OCI-M1 (cell line): ENCODE measurements at regions not wholly inside any gene's neighbourhood (a gene's known extent, or its start where the extent isn't known, plus 50 kb on each side); places are given as distances from the start of the nearest gene placed in this dataset.

ENCODE experiments used
- DNase-seq: peaks from one replicate; lab custom pipeline; 2025; lab: John Stamatoyannopoulos, UW

DNA sequence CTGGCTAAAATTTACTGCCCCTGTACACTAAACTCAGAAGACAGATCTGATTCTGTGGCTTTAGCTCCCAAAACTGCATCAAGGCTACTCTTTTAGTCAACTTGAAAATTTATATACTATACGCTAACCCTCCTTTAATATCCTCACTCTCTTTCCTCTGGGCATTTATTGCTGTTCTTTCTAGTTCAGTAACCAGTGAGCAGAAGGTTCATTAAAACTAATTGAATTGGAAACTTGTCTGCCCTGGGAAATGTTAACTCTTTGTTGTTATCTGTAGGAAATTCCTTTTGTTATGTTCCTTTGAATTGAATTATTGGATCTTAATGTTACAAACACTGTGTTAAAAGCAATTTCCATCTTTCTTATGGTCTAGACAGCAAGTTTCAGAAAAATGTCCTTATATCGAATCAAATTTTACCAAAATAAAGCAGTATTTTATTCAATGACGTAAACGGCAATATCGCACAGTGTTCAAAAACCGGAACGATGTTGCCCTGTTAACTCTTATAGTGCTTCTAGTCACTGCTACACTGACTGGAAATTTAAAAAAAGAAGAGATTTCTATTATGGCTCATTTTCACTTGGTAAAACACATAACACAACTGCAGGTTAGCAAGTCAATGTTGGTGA is 168.3 kb downstream of the NR4A2 start:
- DNase-seq, result no peak

DNA sequence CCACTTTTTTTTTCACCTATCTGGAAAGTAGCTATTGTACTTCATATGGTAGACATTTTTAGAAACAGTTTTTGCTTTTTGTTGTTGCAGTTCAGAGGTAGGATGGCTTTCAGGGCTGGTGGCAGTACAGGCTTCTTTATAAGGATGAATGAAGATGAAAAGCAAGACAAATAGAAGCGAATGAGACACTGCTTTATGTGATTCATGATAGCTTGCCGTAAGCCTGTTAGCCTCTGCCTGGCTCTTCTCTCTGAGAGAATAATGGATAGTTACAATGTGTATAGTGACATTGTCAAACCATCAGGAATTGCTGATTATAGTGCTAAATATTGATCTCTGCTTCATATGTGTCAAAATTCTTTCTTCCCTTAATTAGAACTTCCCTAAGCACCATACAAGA is 173.7 kb downstream of the NR4A2 start:
- no peak for DNase-seq

GRCh38 chr2:156157670-156158069 is 174.9 kb downstream of the NR4A2 start:
- DNase-seq, result peak; percentile 14

GRCh38 chr2:156156580-156156979 is 175.9 kb downstream of the NR4A2 start:
- peak; percentile 8 for DNase-seq

- DNase-seq, result no peak
Observed at GRCh38 chr2:156155319-156155718, 177.2 kb downstream of the NR4A2 start.

- no peak for DNase-seq
Observed at GRCh38 chr2:156151351-156151750, 181.2 kb downstream of the NR4A2 start.

DNA sequence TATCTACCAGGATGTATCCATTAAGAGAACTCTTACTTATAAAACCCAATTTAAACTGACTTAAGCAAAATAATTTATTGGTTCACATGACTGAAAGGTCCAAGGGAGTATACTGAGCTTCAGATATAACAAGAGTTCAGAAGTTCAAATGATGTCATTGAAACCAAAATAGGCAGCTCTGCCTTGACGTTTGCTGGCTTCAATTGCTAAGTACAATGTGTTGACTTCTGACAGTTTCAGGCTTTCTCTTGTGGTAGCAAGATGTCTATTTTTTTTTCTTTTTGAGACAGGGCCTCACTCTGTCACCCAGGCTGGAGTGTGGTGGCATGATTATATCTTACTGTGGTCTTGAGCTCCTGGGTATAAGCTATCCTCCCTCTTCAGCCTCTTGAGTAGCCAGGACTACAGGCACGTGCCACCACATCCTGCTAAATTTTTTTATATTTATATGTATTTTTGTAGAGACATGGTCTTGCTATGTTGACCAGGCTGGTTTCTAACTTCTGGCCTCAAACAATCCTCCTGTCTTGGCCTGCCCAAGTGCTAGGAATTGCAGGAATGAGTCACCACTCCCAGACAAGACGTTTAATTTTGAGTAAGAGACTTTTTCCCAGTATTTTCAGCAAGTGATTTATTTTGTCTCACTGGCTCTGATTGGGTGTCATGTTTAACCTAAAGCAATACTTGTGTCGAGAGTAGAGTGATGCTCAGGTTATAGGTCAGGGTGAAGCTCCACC is 184.8 kb downstream of the NR4A2 start:
- peak; percentile 57 for DNase-seq

DNA sequence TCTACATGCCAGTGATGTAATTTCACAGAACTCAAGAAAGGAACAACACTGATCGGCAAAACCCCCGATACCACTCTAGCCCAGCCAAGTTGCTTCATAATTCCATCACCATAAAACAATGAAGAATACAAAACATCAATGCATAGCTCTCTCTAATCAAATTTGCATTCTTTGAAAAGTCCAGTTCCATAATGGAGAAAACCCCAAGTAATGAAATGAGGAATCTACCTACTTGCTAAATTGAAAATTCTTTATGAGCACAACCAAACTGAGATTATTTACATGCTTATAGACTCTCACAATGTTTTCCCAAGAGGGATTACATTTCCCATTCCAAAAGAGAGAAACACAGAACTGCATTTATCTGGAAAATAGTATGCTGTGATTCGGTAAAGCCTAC is 186.5 kb downstream of the NR4A2 start:
- no peak for DNase-seq

- no peak for DNase-seq
Observed at GRCh38 chr2:156145469-156145868, 187.1 kb downstream of the NR4A2 start.

GRCh38 chr2:156136566-156136965 is 196.0 kb downstream of the NR4A2 start:
- DNase-seq, result no peak

- DNase-seq, result no peak
Observed at GRCh38 chr2:156134887-156135286, 197.6 kb downstream of the NR4A2 start.

DNA sequence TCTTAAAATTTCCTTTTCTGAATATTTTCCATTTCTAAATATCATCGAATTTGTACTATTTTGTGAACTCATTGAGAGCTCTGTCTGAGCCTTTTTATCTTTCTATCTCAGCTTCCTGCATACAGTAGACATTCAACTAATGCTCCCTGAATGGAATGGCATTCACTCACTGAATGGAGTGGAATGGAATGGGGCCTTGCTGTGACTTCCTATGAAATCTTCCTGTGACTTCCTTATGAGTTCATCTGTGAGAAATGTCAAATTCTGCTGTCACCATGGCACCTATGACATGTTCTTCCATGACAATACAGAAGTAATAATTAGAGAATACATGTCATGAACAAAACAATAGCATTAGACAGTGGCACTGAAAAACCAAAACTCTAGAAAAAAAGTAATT is 199.6 kb downstream of the NR4A2 start:
- DNase-seq, result no peak

DNA sequence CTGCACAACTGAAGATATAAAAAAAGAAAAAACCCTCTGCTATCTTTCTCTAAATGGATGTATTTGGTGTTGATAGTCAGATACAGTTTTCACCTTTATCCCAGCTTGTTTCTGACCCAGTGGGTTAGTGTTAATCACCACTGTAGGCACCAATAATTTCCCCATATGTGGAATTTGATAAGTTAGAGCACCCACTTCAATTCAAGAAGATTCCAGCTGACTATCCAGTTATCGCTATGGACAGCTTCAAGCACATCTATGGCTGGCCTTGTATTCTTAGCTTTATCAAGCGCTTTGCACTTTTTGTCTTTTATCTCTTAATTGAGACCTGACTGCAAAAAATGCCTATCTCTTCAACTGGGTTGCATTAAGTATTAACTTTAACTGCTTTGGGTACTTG is 200.4 kb downstream of the NR4A2 start:
- no peak for DNase-seq

DNA sequence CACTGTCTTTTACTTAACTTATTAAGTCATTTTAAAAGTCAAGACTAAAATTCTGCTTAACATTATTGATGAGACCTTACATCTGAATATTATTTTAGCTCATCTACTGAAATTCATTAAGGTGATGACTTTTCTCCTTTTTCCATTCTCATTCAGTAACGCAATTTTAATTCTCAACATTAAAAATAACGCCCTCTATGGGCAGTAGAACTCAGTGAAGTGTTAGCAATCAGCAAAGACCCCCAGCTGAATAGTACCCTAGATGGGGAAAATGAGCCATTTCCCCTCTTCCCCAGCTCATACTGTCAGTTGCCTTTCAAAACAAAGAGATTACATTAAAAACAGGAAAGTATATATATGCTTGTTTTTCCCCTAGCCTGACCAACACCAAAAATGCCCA is 203.3 kb downstream of the NR4A2 start:
- no peak for DNase-seq

GRCh38 chr2:156125018-156125417 is 207.5 kb downstream of the NR4A2 start:
- DNase-seq, result no peak

- DNase-seq, result no peak
Observed at GRCh38 chr2:156124458-156124857, 208.1 kb downstream of the NR4A2 start.

GRCh38 chr2:156118753-156119416 is 213.6 kb downstream of the NR4A2 start:
- no peak for DNase-seq

GRCh38 chr2:156116113-156116512 is 216.4 kb downstream of the NR4A2 start:
- no peak for DNase-seq

GRCh38 chr2:156115338-156115737 is 217.2 kb downstream of the NR4A2 start:
- DNase-seq, result no peak

DNA sequence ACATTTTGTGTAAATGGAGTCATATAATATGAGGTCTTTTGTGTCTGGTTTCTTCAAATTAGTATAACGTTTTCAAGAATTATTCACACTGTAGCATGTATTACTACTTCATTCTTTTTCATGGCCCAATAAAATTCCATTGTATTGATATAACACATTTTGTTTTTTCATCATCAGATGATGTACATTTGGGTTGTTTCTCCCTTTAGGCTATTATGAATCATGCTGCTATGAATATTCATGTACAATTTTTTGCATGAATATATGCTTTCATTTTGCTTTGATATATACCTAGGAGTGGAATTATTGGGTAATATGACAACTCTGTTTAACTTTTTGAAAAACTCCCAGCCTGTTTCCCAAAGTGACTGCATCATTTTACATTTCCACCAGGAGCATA is 220.2 kb downstream of the NR4A2 start:
- no peak for DNase-seq

GRCh38 chr2:156110890-156111289 is 221.6 kb downstream of the NR4A2 start:
- DNase-seq, result peak; percentile 85

GRCh38 chr2:156099382-156099781 is 233.1 kb downstream of the NR4A2 start:
- no peak for DNase-seq

DNA sequence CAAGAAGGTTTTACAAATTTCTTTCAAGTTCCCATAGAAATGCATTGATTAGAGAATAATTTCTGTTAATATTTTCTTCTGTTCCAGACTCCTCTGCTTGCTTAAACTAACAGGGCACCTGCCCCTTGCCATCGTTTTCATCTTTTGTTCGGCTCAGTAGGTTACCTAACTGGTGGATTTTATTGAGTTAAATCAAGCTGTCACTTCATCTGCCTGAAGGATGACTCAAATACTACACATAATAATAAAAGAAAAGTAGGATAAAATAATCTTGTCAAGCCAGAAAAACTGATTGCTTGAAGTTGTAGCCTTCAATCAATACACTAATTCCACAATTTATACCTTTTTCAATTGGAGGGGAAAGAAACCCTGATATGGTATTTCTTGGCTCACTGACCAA is 234.0 kb downstream of the NR4A2 start:
- no peak for DNase-seq
